GM18873 (cell line): ENCODE measurements at regions not wholly inside any gene's neighbourhood (a gene's known extent, or its start where the extent isn't known, plus 50 kb on each side); places are given as distances from the start of the nearest gene placed in this dataset.

Source experiments
- ATAC-seq: cut with Tn5 transposase; IDR thresholded peaks from one replicate; pipeline ENCODE4 v1.9.1; 2021; ENCODE audit warnings: mild to moderate bottlenecking, moderate library complexity, moderate number of reproducible peaks; ENCODE audit not compliant: unreplicated experiment, low FRiP score

DNA sequence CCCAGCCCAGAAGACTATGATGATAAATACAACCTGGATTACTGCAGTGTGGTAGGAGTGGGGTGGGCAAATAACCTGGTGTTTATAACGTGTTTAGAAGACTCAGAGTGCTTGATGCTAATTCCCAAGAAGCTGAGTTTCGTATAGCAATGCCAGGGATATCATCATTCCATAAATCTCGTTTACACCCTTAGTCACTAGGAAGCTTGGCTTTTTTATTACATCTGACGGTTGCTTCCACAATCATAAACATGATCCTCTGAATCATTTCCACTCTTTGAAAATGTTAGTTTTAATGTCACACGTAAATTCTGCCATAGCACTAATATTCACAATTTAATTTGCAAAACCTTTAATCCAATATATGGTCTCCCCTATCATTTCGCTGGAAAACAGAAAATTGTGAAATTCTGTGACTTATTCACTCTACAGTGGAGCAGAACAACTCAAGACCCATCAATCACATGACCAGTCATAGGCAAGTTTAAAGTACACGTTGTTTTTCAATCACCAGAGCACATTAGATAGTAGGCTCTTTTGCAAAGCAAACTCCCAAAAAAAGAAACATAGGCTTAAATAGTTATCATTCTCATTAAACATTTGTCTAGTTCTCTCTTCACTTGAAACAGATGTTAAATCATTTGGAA lies 321.0 kb downstream of the LTN1 start:
- ATAC-seq = no peak

DNA sequence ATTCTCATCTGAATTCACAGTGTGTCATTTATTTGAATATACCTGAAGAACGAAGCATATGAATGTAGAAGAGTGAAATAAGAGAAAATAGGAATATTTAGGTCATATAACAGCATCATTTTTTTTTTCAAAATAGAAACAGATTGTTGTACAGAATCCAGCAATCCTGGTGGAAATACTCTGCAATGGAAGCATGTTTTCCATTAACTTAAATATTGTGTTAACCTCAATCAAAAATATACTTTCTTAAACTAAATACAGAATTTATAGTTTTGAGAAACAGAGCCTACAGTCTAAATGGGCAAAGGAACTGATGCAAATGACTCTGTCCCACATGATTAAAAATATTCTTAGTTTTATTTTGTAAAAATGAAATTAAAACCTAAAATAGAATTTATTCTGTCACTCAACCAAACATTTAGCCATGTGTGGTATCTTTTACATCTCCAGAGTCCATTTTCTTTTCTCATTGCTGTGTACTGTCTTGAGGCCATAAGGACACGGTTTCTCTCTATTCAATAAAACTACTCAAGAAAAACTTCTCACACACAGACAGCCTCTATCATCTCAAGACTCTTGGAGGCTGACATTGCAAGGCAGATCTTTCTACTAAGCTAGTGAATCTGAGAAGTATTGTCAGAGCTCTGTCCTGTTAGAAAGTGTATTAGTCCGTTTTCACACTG lies 322.6 kb downstream of the LTN1 start:
- ATAC-seq = no peak

DNA sequence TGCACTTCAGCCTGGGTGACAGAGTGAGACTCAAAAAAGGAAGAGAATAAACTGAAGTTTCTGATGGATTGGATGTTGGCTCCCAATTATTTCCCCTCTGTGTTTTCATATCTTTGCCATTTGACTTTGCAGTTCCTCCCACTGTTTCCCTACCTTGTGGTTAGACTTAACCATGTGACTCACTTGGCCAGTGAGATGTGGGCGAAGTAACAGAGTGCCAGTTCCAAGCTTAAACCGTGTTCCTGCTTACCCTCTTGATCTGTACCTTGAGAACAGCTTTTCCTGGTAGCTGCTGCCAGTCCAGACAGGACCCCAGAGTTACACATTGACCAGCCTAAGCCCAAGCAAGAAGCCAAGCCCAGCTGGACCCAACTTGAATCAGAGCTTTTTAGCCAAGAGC lies 323.4 kb downstream of the LTN1 start:
- ATAC-seq = no peak

DNA sequence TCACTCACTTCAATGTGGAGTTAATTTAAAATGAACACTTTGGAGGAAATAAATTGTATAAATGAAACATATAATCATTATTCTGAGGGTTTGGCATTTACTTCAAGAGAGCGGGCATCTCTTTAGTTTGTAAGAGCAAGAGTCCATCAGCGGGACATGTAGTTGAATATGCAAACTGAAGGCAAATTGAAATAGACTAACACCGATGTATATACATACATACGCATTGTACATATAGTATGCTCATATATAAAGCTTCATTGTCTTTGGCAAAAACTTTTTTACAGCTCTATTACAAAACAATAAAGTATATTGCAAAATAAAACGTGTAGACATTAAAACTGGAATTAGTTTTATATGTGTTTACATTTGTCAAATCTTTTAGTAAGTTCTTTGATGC lies 328.9 kb downstream of the LTN1 start:
- ATAC-seq = no peak

DNA sequence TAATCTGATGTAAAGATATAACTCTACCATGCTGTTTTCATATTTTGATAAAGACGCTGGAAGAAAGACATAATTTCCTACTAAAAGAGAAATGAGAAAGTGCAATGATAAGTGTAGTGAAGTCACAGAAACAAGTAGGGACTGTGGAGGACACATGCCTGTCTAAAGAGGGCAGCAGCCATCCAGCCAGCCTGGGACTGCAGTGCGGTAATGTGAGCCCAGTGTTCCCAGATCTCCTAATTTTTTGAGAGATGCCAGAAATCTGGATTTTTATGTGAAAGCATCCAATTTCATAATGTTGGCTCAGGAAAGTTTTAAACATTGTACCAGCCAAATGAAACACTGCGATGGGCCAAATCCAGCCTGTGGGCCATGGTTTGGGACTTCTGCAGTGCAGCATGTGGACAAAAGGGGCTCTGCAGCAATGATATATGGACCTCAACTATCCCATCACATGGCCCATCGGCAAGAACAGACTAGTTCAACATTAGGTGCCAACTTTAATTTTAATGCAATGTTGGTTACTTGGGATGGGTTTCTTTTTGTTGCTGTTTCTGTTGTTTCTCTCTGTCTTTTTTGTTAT lies 329.5 kb downstream of the LTN1 start:
- no peak for ATAC-seq

DNA sequence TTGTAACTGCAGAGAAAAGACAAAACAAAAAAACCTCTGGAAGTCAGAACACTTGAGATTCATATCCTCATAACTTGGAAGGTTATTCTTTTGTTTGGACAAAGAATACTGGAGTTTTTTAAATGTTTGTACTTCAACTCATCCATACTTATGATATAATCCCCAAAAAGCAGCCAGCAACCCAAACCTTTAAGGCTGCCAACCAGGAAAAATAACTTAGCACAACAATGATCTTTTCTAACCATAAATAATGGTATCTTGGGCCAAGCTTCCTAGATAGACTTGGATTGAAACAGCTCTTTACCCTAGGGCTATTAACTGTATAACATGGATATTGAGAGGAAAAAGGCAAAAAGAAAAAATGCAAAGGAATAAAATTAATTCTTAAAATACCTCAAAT lies 335.1 kb downstream of the LTN1 start:
- ATAC-seq = no peak

DNA sequence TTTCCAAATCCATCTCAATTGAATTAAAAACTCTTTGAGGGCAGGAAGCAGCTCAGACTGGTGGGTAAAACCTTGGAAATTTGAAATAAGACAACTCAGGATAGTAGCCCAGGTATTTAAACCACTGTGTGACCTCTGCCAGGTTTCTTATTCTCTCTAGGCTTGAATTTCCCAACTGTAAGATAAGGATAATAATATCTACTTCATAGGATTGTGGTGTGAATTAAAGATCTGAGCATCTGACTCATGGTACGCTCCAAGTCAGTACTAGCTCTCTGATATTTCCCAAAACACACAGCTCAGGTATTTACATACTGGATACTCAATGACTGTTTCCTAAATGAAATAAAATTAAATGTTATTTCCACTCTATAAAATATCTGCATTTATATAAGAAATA lies 337.2 kb downstream of the LTN1 start:
- no peak for ATAC-seq

DNA sequence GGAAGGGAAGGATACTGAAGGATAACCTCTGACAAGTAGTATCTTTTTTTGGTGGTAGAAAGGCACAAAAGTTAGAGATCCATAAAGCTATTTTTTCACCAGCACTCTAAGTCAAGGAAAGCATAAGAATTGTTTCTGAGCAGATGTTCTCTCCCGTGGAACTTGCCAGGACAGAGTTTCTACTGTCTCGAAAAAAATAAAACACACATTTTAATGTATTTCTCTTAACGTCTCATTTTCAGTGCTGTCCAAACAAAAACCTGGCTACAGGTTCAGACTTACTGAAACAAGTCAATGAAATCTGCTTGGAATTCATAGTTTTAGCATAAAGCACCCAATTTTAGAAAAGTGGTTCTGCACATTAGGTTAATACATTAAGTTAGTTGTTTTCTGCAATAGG lies 338.3 kb downstream of the LTN1 start:
- no peak for ATAC-seq

DNA sequence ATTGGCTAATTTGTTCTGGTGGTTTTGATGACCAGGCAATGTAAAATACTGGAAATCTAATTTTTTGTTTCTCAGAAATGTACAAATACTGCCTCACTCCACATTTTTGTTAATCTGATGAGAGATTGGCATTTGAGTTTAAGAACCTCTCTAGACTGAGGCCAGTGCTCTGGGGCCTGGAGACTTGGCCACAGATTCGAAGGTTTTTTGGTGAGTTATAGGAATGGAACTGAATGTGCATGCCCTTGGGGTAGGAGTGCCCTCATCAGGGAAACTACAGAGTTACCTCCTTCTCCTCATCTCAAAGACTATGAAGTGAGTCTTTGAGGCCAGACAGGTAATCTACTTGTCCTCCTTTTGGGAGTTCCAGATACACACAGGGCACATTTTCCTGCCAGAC lies 347.9 kb downstream of the LTN1 start:
- no peak for ATAC-seq

DNA sequence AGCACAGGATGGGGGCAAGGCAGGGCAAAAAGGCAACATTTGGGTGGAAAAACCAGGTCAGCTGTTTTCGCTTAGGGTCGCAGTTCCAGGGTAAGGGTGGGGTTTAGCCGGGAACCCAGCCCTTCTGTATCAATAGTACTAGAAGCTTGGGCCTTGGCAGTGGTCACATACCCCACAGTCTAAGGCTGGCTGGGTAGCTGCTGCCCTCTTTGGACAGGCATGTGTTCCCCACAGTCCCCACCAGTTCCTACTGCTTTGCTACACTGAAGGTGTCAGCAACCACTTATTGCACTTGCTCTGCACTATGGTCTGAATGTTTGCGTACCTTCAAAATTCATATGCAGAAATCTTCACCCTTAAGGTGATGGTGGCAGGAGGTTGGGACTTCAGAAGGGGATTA lies 349.8 kb downstream of the LTN1 start:
- ATAC-seq = no peak

DNA sequence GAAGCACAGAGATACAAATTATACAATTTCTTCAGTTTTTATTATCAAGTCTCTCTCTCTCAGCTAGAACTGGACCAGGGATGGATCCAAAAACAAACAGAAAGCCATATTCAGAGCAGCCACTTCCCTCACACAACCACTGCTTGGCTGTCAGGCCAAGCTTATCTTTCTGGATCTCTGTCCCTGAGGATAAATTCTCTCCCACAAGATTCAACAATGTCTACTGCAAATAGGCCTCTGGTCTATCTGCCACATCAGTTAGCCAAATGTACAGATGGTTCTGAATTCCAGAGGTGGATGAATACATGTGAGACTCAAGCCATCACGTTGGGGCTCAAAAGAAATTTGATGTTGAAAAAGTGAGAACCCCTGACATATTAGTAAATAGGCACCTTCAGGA lies 350.9 kb downstream of the LTN1 start:
- no peak for ATAC-seq

DNA sequence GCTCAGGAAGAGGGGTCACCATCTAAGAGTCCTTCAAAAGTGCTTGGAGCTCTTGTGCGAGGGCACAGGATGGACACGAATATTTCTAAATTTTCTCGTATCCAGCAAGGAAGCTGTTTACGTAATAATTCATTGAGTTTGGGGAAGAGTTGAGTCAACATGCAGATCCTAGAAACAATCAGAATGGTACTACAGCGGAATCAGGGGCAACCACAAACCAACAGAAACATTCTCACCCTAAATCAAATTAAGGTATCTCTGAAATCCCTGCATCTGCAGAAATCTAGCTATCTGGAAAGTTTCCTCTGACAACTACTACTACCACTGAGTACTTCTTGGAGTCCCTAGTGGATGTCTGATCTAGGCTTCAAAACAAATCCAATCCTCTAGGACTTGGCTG lies 352.4 kb downstream of the LTN1 start:
- no peak for ATAC-seq

DNA sequence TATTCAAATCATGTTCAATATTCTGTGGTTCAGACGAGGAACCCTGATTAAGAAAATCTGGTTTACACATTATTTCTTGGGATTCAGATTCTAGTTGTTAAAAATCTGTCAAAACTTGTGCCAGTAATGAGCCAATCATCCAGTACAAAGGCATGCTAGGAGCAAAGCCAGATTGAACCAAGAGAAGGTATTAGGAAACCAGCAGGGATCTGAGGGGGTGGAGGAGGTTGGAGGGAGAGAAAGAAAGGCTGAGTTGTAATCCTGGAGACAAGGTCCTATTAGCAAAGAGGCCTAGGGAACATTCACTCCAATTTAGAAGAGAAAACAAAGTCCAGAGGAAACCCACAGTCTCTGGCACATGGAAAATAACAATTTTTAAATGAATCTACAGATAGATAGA lies 352.9 kb downstream of the LTN1 start:
- ATAC-seq = no peak

DNA sequence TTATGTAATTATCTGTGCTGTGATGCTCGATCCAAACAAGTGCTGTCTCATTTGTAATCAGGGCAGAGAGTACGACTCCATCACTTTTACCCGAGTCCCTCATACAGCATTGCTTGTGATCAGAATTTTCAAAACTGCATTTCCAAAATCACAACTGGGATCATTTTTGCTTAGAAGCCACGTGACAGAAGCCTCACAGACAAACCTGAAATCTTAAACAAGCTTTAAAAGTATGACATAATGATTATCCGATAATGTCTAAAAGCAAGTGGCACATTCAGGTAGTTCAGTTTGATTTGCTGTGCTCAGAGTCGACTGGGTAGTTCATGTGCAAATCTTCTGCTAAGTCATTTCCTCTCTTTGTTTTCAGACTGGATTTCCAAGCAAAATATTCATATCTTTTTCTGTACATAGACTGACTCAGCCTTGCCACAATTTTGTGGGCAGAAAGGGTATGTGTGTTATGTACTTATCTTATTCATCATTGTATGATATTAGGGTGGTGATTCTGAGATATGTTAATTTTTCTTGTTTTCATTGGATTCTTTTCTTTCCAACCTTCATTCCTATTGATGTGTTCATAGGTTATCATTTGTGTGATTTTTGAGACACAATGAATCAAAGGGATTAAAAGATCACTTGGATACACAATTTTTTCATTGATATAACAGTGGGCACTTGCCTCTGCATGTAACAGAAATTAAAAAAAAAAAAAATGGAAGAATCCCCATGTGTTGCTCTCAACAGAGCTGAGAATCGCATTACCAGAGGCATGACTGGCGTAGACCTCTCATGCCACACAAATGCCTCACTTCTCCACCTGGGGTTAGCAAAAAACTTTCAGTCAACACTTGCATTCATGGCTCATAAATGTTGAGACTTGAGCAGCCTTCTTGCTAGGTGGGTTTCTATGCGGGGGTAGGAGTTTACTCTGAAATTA lies 355.7 kb downstream of the LTN1 start:
- no peak for ATAC-seq

DNA sequence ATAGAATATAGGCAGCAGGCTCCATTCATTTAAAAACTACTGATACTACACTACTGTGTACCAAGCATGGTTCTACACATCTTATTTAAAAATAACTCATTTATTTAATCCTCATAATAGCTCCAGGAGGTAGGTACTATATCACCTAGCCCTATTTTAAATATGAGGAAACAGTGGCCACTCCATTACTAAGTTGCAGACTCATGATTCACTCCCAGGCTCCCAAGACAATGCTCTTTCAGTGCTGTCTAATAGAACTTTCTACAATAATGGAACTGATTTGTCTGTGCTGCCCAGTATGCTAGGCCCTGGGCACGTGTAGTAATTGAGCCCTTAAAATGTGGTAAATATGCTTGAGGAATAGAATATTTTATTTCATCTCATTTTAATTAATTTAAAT lies 357.1 kb downstream of the LTN1 start:
- no peak for ATAC-seq

DNA sequence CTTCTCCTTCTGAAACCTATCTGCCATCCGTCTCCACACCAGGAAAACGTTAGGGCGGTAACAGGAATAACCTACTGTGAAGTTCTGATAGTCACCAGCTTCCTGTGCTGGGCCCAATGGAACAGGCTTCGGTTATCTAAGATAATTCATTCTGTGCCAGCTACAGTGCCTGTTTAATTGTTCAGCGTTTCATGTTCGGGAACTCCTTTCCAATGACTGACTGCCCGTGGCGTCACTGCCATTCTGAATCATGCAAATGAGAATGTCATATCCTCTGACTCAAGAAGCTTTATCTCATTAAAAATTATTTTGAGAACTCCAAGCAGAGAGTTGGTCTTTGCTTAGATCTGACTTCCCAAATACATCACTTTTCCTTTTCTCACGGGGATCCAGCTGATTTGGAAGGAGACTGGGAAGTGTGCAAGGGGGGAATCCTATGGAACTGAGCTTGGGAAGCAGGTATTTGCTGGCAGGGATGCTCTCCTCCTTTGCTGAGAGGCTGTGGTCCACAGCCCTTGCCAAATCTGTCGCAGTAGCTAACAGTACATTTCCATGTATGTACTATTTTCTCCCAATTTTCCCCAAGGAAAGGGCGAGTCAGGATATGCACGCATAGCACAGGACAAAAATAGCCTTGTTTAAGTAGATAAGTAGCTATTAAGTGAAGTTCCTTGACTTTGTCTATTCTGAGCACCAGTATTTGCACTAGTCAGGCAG lies 358.7 kb downstream of the LTN1 start:
- no peak for ATAC-seq

DNA sequence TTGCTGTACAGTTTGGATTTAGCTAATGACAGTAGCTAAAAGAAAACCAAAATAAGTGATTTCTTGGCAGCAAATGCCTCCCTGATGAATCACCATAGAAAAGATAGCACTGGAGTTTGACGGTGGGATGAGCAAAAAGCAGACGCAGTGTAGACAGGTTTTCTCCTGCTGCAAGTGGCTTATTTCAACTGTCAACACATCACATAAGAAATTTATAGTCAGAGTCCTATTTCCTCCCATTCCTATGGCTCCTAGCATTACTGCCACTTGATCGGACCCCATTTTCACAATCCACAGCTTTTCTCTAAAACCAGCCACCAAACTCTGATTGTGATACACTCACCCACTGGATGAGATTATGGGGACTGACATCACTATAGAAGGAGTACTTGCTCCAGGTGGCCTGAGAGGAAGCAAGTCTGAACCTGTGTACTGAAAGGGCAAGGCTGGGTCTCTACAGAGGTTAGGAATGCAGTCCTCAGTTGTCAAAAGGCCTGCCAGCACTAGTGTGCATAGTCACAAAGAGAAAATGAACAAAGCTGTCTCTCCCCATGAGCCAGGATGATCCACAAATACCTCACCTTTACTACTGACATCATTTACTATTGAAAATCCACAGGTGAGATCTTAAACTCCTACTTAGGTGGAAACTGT lies 359.8 kb downstream of the LTN1 start:
- ATAC-seq = no peak

DNA sequence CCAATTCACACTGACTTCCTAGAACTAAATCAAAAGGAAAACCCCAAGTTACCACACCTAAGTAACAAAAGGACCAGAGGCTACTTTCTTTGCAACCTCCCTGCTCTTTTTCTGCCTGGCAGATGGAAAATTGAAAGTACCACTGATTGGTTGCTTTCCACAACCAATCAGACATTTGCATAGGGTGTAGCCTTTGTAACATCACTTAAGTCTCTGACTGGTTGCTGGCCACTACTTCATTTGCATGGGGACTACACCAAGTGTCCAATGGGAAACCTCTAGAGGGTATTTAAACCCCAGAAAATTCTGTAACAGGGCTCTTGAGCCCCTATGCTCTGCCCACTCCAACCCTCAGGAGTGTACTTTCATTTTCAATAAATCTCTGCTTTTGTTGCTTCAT lies 365.0 kb downstream of the LTN1 start:
- no peak for ATAC-seq

DNA sequence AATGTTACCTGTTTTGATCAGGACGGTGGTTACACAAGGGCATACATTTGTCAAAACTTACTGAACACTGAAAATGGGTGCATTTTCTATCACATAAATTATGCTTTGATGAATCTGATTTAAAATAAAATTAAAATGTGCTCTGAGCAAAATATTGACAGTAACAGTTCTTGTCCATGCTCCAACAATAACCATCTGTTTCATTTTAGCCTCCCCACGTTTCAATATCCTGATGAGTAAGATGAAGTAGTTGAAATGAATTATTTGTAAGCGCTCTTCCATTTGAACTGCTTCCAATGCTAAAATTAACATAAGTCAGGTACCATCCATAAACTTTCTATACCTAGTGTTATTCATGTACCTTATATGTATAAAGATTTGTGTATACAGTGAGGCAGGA lies 365.4 kb downstream of the LTN1 start:
- no peak for ATAC-seq

DNA sequence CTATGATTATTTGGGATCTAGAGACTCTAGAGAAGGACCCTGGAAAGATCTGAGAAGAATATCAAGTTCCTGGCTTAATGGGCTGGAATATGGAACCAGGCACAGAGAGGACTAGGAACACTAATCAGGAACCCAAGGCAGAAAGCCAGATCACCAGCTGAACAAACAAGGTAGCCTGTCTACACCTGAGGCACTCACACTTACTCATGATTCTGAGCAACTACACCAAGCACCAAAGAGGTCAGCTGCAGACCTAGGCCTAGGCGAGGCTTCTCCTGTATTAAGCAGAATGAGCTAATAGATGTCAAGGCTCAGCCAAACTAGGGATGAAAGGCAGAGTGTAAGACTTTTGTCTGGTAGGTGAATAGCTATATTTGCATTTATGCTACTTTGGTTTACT lies 368.1 kb downstream of the LTN1 start:
- ATAC-seq = no peak
